HG03108 (cell line): ENCODE measurements at regions not wholly inside any gene's neighbourhood (a gene's known extent, or its start where the extent isn't known, plus 50 kb on each side); places are given as distances from the start of the nearest gene placed in this dataset.

Experiments used
- ATAC-seq: cut with Tn5 transposase; IDR thresholded peaks from one replicate; pipeline ENCODE4 v1.9.1; 2021; ENCODE audit warnings: moderate library complexity; ENCODE audit not compliant: unreplicated experiment

- ATAC-seq, result no peak
These were observed 505.1 kb downstream of the INHBA start for GRCh38 chr7:41197769-41198168.

GRCh38 chr7:41193738-41194282 is 509.1 kb downstream of the INHBA start:
- ATAC-seq, result no peak

- no peak for ATAC-seq
These were observed 512.3 kb downstream of the INHBA start for GRCh38 chr7:41190581-41190980.

GRCh38 chr7:41189866-41190265 is 513.0 kb downstream of the INHBA start:
- ATAC-seq, result no peak

GRCh38 chr7:41188163-41189130 is 514.4 kb downstream of the INHBA start:
- ATAC-seq, result no peak

- no peak for ATAC-seq
These were observed 515.6 kb downstream of the INHBA start for GRCh38 chr7:41187322-41187721.

- ATAC-seq, result no peak
These were observed 517.0 kb downstream of the INHBA start for GRCh38 chr7:41185851-41186250.

GRCh38 chr7:41183741-41184140 is 519.1 kb downstream of the INHBA start:
- ATAC-seq, result no peak

- no peak for ATAC-seq
These were observed 520.1 kb downstream of the INHBA start for GRCh38 chr7:41182782-41183181.

- no peak for ATAC-seq
These were observed 527.5 kb downstream of the INHBA start for GRCh38 chr7:41175435-41175834.

GRCh38 chr7:41174521-41174920 is 528.4 kb downstream of the INHBA start:
- no peak for ATAC-seq

GRCh38 chr7:41170466-41170865 is 532.4 kb downstream of the INHBA start:
- no peak for ATAC-seq

GRCh38 chr7:41169317-41169716 is 533.6 kb downstream of the INHBA start:
- ATAC-seq, result no peak

- ATAC-seq, result no peak
These were observed 535.1 kb downstream of the INHBA start for GRCh38 chr7:41167836-41168235.

GRCh38 chr7:41164440-41164839 is 538.5 kb downstream of the INHBA start:
- no peak for ATAC-seq

- no peak for ATAC-seq
These were observed 538.9 kb downstream of the INHBA start for GRCh38 chr7:41163991-41164390.

GRCh38 chr7:41162612-41163011 is 540.3 kb downstream of the INHBA start:
- no peak for ATAC-seq

- no peak for ATAC-seq
These were observed 541.8 kb downstream of the INHBA start for GRCh38 chr7:41161041-41161587.

- ATAC-seq, result no peak
These were observed 546.6 kb downstream of the INHBA start for GRCh38 chr7:41156268-41156667.

- ATAC-seq, result no peak
These were observed 549.6 kb downstream of the INHBA start for GRCh38 chr7:41153268-41153667.

GRCh38 chr7:41152179-41152678 is 550.7 kb downstream of the INHBA start:
- no peak for ATAC-seq

GRCh38 chr7:41149576-41149975 is 553.3 kb downstream of the INHBA start:
- ATAC-seq, result no peak
